ENCODE measurements at regions not wholly inside any gene's neighbourhood (a gene's known extent, or its start where the extent isn't known, plus 50 kb on each side); places are given as distances from the start of the nearest gene placed in this dataset.
"Not testable (repeated sequence)": the region's sequence is repeated elsewhere in the genome, so short reads cannot be mapped to it uniquely, and the experiment has no call there.

DNA sequence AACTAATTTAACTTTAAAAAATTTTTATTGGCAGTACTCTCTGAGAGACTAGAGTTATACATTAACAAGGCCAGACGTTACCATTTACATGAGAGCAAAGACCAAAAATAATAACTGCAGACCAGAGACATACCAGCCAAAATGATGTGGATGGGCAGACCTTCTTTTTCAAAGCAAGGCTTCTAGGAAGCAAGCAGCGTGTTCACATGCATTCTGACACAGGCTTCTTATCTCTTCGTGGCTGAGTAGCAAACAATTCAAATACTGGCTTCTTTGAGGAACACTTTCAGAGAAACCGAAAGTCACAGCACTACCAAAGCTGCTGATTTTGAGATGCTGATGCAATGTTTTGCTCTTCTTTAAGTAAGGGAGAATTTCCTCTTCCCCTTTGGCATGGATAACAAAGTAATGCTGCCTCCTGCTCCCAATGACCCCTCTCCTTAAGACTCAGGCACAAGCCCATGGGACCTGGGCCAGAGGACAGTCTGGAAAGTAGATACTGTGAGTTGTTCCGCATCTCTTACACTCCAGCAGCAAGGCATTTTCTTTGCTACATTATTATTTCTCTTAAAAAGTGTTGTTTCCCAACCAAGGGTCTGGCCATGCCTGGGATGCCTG, 181.9 kb downstream of the MREG start:
- peak; percentile 26 for DNase-seq (ENCODE audit: low spot score)

DNA sequence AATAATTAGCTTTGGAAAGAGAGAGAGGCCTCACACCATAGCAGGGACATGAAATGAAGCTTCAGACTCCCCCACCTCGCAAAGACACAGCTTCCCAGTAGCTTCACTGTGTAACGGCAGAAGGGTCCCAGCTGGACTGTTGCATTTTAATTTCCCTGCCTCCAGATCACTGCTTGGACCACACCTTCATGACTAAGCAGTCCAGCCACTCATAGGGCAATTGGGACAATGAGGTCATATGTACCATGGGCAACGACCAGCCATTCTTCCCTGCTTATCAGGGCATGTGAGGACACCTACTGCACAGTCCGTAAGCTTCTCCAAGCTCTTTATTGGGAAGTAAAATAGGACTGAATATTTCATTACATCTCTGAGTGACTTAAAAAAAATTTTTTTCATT, 183.0 kb downstream of the MREG start:
- no peak for DNase-seq (ENCODE audit: low spot score)

DNA sequence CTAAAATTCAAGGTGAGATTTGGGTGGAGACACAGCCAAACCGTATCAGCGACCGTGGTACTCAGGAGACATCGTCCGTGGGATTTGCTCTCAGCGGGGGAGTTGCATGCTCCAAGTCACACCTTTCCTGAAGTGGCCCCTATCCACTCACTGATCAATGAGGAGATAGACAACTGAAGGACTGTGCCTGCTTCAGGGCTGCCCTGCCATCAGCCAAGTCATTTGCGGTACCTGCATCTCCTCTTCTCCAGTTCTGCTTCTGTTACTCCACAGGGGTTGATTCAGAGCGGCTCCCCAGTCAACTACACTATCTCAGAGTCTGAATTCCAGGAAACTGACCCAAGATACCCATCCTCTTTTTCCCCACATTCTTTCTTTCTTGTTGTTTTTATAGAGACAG, 184.1 kb downstream of the MREG start:
- no peak for DNase-seq (ENCODE audit: low spot score)

DNA sequence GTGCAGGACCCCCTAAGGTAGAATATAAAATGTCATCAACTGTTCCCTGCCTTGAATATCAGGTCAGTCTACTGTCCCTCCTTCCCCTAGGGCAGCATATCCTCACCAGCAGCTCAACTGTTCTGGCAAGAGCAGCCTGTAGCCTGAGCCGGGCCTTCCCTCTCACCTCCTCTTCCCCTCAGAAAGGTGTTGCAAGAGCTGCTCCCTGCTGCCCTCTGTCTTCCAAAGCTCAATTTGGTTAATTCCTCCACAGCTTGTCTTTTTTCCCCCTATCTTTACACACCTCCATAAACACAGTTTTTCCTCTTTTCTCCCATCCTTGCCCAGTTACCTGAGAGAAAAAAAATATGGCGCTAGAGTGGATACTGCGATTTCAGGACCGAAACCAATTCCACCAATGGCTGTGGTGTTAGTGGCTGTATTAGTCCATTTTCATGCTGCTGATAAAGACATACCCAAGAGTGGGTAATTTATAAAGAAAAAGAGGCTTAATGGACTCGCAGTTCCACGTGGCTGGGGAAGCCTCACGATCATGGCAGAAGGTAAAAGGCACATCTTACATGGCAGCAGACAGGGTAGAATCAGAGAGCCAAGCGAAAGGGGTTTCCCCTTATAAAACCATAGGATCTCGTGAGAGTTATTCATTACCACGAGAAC, 184.7 kb downstream of the MREG start:
- no peak for DNase-seq (ENCODE audit: low spot score)

DNA sequence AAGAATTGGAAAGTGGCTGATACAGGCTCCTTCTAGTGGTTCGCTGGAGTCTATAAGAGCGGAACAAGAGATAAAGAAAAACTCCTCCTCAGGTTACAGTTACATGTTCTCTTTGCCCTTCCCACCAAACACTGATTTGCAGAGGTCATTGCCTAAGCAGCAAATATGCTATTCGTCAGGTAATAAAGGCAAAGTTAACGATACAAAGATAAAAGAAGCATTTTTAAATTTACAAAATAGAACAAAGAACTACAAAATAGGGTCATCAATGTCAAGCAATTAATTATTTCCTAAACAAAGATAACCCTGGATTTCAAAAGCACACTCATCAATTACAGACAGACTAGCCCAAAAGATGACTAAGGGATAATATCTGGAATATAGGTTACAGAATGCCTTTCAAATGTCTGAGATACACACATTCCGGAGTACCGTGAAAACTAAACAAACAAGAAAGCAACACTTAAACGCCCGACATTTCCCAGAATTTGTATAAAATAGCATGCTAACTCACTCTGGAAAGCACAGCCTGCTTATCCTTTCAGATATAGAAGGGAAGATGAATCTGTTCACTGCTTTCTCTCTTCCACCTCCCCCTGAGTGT, 186.4 kb downstream of the MREG start:
- DNase-seq (ENCODE audit: low spot score): no peak

- DNase-seq (ENCODE audit: low spot score): no peak
These were observed 187.0 kb downstream of the MREG start for GRCh38 chr2:215826376-215826775.

GRCh38 chr2:215825707-215826106, 187.6 kb downstream of the MREG start:
- no peak for DNase-seq (ENCODE audit: low spot score)

DNA sequence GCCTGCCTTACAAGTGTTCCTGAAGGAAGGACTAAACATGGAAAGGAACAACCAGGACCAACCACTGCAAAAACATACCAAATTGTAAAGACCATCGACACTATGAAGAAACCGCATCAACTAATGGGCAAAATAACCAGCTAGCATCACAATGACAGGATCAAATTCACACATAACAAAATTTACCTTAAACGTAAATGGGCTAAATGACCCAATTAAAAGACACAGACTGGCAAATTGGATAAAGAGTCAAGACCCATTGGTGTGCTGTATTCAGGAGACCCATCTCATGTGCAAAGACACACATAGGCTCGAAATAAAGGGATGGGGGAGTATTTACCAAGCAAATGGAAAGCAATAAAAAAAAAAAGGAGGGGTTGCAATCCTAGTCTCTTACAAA, 192.1 kb downstream of the MREG start:
- not testable (repeated sequence) for DNase-seq (ENCODE audit: low spot score)

DNA sequence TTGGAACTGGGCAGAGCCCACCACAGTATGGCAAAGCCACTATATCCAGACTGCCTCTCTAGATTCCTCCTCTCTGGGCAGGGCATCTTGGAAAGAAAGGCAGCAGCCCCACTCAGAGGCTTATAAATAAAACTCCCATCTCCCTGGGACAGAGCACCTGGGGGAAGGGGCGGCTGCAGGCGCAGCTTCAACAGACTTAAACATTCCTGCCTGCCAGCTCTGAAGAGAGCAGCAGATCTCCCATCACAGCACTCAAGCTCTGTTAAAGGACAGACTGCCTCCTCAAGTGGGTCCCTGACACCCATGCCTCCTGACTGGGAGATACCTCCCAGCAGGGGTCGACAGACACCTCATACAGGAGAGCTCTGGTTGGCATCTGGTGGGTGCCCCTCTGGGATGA, 193.6 kb downstream of the MREG start:
- not testable (repeated sequence) for DNase-seq (ENCODE audit: low spot score)

DNA sequence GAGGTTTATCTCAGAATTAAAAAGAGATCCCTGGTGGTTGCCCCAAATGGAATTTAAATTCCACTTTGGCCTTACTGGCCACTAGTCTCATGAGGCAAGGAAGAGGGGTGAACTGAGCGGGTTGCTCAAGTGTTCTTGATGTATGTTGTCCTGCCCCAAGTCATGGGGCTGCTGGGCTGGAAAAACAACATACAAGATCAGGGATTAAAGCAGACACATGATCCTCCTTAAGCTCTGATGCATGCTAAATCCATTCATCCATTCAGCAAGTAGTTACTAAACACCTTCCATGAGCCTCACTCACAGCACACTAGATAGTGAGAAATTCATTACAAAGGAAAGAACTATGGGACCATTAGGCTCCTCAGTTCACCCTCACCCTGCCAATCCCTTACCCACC, 196.3 kb downstream of the MREG start:
- DNase-seq (ENCODE audit: low spot score): no peak

GRCh38 chr2:215816424-215816823, 196.9 kb downstream of the MREG start:
- no peak for DNase-seq (ENCODE audit: low spot score)

- DNase-seq (ENCODE audit: low spot score): no peak
These were observed 197.4 kb downstream of the MREG start for GRCh38 chr2:215815960-215816359.

GRCh38 chr2:215812966-215813365, 200.4 kb downstream of the MREG start:
- no peak for DNase-seq (ENCODE audit: low spot score)

DNA sequence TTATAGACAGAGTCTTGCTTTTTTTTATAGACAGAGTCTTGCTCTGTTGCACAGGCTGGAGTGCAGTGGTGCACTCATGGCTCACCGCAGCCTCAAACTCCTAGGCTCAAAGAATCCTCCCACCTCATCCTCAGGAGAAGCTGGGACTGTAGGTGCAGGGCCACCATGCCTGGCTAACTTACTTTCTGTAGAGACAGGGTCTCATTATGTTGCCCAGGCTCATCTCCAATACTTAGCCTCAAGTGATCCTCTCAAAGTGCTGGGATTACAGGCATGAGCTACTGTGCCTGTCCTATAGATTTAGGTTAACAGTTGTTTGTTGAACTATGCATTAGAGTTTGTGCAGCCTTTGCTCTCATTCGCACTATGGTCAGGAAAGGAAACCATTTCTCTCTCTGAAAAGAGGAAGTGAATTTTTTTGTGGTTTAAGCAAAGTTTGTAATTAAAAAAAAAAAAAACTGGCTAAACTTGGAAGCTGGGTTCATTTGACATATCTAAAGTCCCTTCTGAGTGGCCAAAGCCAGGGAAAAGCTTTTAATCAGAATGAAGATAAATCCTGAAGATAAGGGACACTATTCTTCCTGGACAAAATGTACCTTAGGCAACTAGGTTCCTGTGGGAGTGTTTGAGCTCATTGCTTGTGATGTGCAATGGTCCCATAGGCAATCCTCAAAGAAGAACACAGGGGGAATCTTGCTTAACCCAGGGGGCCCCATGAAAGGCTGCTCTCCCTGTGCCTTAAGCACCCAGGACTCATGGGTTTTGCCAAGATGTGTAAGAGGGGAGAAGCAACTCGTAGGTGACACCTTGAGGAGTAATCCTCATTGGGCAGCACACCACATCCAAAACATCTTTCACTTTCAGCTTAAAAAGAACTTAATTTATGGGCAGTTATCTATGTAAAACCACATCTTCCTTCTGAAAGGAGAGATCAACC, 201.7 kb downstream of the MREG start:
- peak; percentile 16 for DNase-seq (ENCODE audit: low spot score)

DNA sequence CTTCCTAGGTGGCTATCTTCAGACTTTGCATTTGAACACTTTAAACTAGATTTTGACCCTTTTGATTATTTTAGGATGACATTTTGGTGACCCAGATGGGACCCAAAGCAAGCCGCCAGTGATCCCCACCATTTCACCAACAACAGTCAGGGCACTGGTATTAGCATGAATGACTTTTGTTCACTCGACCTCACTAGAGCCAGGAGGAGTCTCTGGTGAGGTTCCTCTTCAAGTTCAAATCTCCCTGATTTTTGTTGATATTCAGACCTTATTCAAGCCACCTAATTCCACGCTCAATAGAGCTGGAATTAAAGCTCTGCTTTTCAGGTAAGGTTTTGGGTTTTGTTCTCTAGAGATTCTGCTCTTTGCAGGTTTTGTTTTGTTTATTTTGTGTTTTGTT, 202.3 kb downstream of the MREG start:
- no peak for DNase-seq (ENCODE audit: low spot score)

DNA sequence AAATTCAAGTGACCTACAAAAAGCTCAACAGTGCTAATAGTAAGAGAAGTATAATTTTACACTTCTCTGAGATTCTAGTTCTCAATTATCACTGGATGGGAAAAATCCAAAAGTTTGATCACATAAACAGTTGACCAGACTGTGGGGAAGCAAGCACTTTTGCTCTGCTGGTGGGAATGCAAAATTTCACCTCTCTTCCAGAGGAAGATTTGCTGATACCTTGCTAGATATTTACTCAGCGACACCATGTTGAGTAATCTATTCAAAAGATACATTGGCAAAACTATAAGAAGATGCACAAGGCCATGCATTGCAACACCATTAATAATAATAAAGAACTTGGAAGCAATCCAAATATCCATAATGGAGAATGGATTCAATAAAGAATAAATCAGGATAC, 204.4 kb downstream of the MREG start:
- DNase-seq (ENCODE audit: low spot score): no peak

- DNase-seq (ENCODE audit: low spot score): no peak
These were observed 205.2 kb downstream of the MREG start for GRCh38 chr2:215808194-215808593.

- no peak for DNase-seq (ENCODE audit: low spot score)
These were observed 207.9 kb downstream of the MREG start for GRCh38 chr2:215805493-215805892.

GRCh38 chr2:215803150-215803549, 210.2 kb downstream of the MREG start:
- DNase-seq (ENCODE audit: low spot score): no peak

DNA sequence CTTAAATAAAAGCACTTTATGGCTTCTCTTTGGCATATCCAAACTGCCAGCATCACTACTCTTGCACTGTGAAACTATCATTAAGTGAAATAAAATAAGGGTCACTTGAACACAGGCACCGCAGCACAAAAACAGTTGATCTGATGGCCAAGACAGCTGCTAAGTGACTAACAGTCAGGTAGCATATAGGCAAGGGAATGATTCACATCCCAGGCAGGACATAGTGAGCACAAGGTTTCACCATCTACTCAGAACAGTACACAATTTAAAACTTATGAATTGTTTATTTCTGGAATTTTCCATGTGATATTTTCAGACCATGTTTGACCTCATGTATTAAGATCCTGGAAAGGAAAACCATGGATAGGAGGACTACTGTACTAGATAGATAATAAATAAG, 214.2 kb downstream of the MREG start:
- no peak for DNase-seq (ENCODE audit: low spot score)

GRCh38 chr2:215797676-215798075, 215.7 kb downstream of the MREG start:
- DNase-seq (ENCODE audit: low spot score): no peak

DNA sequence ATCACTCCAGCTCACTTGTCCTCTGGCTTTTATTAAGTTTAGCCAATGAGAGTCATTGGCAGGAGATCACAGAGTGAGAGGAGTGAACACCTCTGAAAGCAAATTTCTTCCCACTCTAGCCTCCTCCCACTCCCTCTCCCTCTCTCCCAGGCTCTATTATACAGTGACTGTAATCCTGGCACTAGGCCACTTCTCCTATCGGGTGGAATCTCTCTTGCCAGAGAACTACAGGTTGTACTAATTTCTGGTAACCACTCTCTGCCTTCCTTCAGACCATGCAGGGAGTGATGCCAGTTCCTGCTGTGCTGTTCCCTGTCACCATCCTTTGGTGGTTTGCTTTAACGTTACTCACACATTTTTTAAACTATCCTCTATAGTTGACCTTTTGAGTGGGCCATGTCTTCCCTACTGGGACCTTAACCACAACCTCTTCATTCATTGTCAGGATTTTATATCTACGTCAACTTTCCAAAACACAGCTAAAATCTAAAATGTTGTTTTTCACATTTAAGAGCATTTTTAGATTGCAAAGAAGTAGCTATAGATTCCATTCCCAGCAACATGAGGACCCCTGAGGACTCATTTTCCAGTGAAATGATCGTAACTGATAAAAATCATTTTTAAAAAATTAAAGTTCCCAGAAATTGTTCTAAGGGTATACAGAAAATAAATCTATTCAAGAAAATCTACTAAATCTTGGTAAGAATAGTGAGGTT, 217.1 kb downstream of the MREG start:
- DNase-seq (ENCODE audit: low spot score): no peak
